ENCODE measurements at regions not wholly inside any gene's neighbourhood (a gene's known extent, or its start where the extent isn't known, plus 50 kb on each side); places are given as distances from the start of the nearest gene placed in this dataset.

DNA sequence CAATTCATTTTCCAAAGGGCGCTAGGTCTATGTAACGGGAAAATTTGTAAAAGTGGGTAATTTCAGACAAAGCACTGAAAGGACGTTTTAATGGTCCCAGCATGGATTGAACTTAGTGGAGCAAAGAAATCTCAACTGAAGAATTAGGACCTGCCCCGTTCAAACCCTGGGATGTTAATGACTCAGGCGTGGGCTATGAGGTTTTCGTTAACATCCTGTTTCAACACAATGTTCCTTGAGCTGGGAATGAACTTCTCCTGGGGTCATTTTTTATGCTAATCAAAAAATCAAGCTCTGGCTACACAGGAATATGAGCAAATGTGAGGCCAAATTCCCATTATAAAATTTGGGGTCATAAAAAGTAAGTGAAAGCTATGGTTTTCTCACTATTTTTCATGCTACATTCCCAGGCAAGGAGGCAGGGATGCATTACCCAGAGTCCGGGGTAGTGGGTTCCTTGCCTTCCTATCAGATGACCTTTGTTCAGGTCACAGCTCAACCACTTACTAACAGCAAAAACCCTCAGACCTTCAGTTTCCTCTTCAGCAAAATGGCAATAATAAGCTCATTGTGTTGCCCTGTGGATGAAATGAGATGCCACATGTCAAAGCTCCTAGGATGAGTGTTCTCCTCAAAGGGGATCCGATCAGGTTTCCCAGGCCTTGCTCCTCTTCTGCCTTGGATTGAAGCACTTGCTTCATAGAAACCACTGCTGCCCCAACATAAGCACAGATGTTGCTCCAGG, 271.4 kb downstream of the ARRDC4 start:
- TF ChIP-seq, protein P1, sequence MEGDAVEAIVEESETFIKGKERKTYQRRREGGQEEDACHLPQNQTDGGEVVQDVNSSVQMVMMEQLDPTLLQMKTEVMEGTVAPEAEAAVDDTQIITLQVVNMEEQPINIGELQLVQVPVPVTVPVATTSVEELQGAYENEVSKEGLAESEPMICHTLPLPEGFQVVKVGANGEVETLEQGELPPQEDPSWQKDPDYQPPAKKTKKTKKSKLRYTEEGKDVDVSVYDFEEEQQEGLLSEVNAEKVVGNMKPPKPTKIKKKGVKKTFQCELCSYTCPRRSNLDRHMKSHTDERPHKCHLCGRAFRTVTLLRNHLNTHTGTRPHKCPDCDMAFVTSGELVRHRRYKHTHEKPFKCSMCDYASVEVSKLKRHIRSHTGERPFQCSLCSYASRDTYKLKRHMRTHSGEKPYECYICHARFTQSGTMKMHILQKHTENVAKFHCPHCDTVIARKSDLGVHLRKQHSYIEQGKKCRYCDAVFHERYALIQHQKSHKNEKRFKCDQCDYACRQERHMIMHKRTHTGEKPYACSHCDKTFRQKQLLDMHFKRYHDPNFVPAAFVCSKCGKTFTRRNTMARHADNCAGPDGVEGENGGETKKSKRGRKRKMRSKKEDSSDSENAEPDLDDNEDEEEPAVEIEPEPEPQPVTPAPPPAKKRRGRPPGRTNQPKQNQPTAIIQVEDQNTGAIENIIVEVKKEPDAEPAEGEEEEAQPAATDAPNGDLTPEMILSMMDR (IDR thresholded peaks at IDR 0.05) = no peak
- no peak overlapping the region for H3K4me3 Mint-ChIP-seq
- Histone ChIP-seq H3K27ac (ENCODE audit: low read length) (no peak overlapping the region), H3K36me3 (ENCODE audit: control insufficient read depth, insufficient read depth, low read length) (no peaks in the 10 kb centered on the region), H3K4me3 (ENCODE audit: low read length) (no peak overlapping the region), H3K27me3 (ENCODE audit: control insufficient read depth, insufficient read depth, low read length) (no peaks in the 10 kb centered on the region), H3K4me1 (ENCODE audit: control insufficient read depth, insufficient read depth, low read length) (no peaks in the 10 kb centered on the region), H3K9me3 (ENCODE audit: control insufficient read depth, insufficient read depth, low read length) (no peaks in the 10 kb centered on the region)
- DNase-seq (no peak), ATAC-seq (no peak)
- no peaks in the 10 kb centered on the region for H3K36me3 Mint-ChIP-seq
- no peak overlapping the region for H3K27ac Mint-ChIP-seq
- no peaks in the 10 kb centered on the region for H3K4me1 Mint-ChIP-seq
- peaks cover 7 to 28% of the 10 kb centered on the region in 2 donors for H3K27me3 Mint-ChIP-seq (ENCODE audit: low read depth in 2 of 2)
- H3K9me3 Mint-ChIP-seq = no peaks in the 10 kb centered on the region
- 68% methylated on average over 8 of the region's 8 CpGs for WGBS (ENCODE audit: insufficient coverage)
- intact Hi-C loops (cut with micrococcal nuclease) = no loop called here

DNA sequence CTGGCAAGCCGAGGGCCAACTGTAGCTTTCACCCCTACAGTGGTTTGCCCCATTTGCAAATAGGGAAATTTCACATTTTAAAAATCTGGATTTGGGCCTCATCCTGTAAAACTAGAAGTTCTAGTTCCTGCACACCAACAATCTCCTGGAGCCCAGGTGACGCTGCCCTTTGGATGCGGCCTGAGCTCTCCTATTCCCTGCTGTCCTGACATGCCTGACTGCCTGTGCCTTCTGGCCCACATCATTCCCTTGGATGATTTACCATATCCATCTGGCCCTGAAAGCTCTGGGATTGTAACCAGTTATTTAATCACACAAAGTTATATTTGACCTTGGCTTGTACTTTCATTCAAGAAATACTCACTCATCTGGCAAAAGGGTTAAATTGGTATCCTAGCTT, 272.3 kb downstream of the ARRDC4 start:
- no peak overlapping the region for H3K4me3 ChIP-seq (ENCODE audit: low read length)
- H3K27ac ChIP-seq (ENCODE audit: low read length) = no peak overlapping the region
- ATAC-seq = no peak
- Mint-ChIP-seq H3K9me3 (no peaks in the 10 kb centered on the region), H3K27me3 (ENCODE audit: low read depth in 2 of 2) (peaks cover 5 to 27% of the 10 kb centered on the region in 2 donors), H3K27ac (no peak overlapping the region), H3K36me3 (no peaks in the 10 kb centered on the region), H3K4me3 (no peak overlapping the region), H3K4me1 (no peaks in the 10 kb centered on the region)
- H3K9me3 ChIP-seq (ENCODE audit: control insufficient read depth, insufficient read depth, low read length) = no peaks in the 10 kb centered on the region
- DNase-seq = no peak
- H3K27me3 ChIP-seq (ENCODE audit: control insufficient read depth, insufficient read depth, low read length) = no peaks in the 10 kb centered on the region
- no peaks in the 10 kb centered on the region for H3K4me1 ChIP-seq (ENCODE audit: control insufficient read depth, insufficient read depth, low read length)
- TF ChIP-seq, protein P1 (IDR thresholded peaks at IDR 0.05) = no peak
- intact Hi-C loops (cut with micrococcal nuclease) = no loop called here
- no peaks in the 10 kb centered on the region for H3K36me3 ChIP-seq (ENCODE audit: control insufficient read depth, insufficient read depth, low read length)
- WGBS (ENCODE audit: insufficient coverage) = 88% methylated on average over 3 of the region's 3 CpGs

DNA sequence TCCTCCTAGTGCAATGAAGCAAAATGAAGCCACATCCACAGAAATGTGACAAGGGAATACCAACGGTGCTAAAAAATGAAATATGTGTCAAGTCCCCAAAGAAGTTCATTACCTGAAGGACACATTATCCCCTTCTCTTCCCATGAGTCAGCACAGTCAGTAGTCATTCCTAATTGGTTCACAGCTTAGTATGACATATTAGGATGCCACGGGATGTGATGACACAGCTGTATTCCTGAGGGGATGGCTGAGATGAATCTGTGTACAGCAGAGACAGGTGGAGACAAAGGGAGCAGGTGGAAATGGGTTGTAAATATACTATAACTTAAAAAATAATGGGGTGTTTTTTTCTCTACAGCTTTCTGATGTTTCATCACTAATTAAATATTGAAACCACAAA, 273.4 kb downstream of the ARRDC4 start:
- H3K27me3 Mint-ChIP-seq (ENCODE audit: low read depth in 2 of 2) = peaks cover 5 to 33% of the 10 kb centered on the region in 2 donors
- Histone ChIP-seq H3K4me1 (ENCODE audit: control insufficient read depth, insufficient read depth, low read length) (no peaks in the 10 kb centered on the region), H3K27ac (ENCODE audit: low read length) (no peak overlapping the region), H3K36me3 (ENCODE audit: control insufficient read depth, insufficient read depth, low read length) (no peaks in the 10 kb centered on the region), H3K9me3 (ENCODE audit: control insufficient read depth, insufficient read depth, low read length) (no peaks in the 10 kb centered on the region), H3K4me3 (ENCODE audit: low read length) (no peak overlapping the region), H3K27me3 (ENCODE audit: control insufficient read depth, insufficient read depth, low read length) (no peaks in the 10 kb centered on the region)
- H3K4me1 Mint-ChIP-seq = no peaks in the 10 kb centered on the region
- no peaks in the 10 kb centered on the region for H3K36me3 Mint-ChIP-seq
- no peak overlapping the region for H3K4me3 Mint-ChIP-seq
- 93% methylated on average over 2 of the region's 2 CpGs for whole genome bisulfite sequencing (ENCODE audit: insufficient coverage)
- H3K9me3 Mint-ChIP-seq = no peaks in the 10 kb centered on the region
- DNase-seq (no peak), ATAC-seq (no peak)
- no peak overlapping the region for H3K27ac Mint-ChIP-seq
- TF ChIP-seq, protein P1 (IDR thresholded peaks at IDR 0.05) = no peak
- intact Hi-C loops (cut with micrococcal nuclease) = no loop called here

DNA sequence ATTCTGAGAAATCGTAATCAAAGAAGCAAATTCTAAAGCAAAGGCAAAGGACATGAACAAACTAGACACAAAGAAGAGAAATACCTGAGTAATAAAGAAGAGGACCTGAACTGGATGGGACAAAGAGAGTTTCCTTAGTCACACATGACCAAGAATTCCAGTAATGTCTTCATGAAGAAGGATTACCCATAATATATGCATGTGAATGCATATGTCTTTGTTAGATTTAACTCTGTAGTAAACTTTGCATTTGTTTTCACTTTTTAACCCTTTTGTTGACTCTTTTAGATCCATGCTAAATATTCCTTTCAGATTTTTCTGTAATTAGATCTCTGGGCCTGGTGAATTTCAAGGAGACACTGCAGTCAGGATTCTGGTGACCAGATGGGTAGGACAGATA, 279.8 kb downstream of the ARRDC4 start:
- Histone ChIP-seq H3K27me3 (ENCODE audit: control insufficient read depth, insufficient read depth, low read length) (no peaks in the 10 kb centered on the region), H3K36me3 (ENCODE audit: control insufficient read depth, insufficient read depth, low read length) (no peaks in the 10 kb centered on the region), H3K9me3 (ENCODE audit: control insufficient read depth, insufficient read depth, low read length) (no peaks in the 10 kb centered on the region), H3K27ac (ENCODE audit: low read length) (no peak overlapping the region), H3K4me1 (ENCODE audit: control insufficient read depth, insufficient read depth, low read length) (no peaks in the 10 kb centered on the region), H3K4me3 (ENCODE audit: low read length) (no peak overlapping the region)
- H3K9me3 Mint-ChIP-seq = no peaks in the 10 kb centered on the region
- H3K36me3 Mint-ChIP-seq = no peaks in the 10 kb centered on the region
- WGBS (ENCODE audit: insufficient coverage) = no CpG with 5 or more reads among the region's 1 CpG
- DNase-seq (no peak), ATAC-seq (no peak)
- peaks cover 3 to 23% of the 10 kb centered on the region in 2 donors for H3K27me3 Mint-ChIP-seq (ENCODE audit: low read depth in 2 of 2)
- no peak overlapping the region for H3K4me3 Mint-ChIP-seq
- H3K4me1 Mint-ChIP-seq = no peaks in the 10 kb centered on the region
- intact Hi-C loops (cut with micrococcal nuclease) = no loop called here
- TF ChIP-seq, protein P1 (IDR thresholded peaks at IDR 0.05) = no peak
- H3K27ac Mint-ChIP-seq = no peak overlapping the region

Data from natural killer cell (primary cell).